SK-N-SH (cell line): ENCODE measurements at regions not wholly inside any gene's neighbourhood (a gene's known extent, or its start where the extent isn't known, plus 50 kb on each side); places are given as distances from the start of the nearest gene placed in this dataset.

Source experiments
- CTCF ChIA-PET: fragments of 300-600, 350-600 bp; formaldehyde crosslinking; extraction: SDS; loops from one replicate; lab custom pipeline; 2021; lab: Yijun Ruan, JAX
- POLR2A ChIA-PET: fragments of 350-600 bp; sonication (Branson Sonifier 250); formaldehyde crosslinking; extraction: SDS; loops from one replicate; lab custom pipeline; 2020; ENCODE audit warnings: antibody characterized with exemption, inconsistent platforms; lab: Yijun Ruan, JAX
- DNase-seq: peaks from one replicate; pipeline ENCODE4 v3.0.0; 2012
- H2AFZ ChIP-seq: fragments of 200-600 bp; sonication (generic); 2 replicates; pipeline ENCODE4 v1.8.1; 2016; ENCODE audit warnings: antibody characterized with exemption, mild to moderate bottlenecking, low read depth
- H3F3A ChIP-seq: fragments of 200-600 bp; sonication (generic); replicated peaks from 2 replicates; pipeline ENCODE3; 2016; ENCODE audit warnings: antibody characterized with exemption, mild to moderate bottlenecking; ENCODE audit not compliant: insufficient read depth
- H3K27ac ChIP-seq, 2 experiments: fragments of 200-500 bp in 1 of 2; fragments of 200-600 bp in 1 of 2; sonication (Bioruptor generic) in 1 of 2; sonication (generic), shearing (Covaris generic) in 1 of 2; 2 replicates each; pipeline versions ENCODE4 v1.5.1 to v1.6.1; 2014 to 2016; ENCODE audit warnings: low read depth in 2 of 2, inconsistent platforms in 1 of 2, low read length in 1 of 2, mild to moderate bottlenecking in 1 of 2, mixed read lengths in 1 of 2
- H3K27me3 ChIP-seq: fragments of 200-600 bp; sonication (generic), shearing (Covaris generic); 2 replicates; pipeline ENCODE4 v1.6.1; 2016; ENCODE audit warnings: mixed run types; ENCODE audit not compliant: insufficient read depth
- H3K36me3 ChIP-seq, 2 experiments: fragments of 200-500 bp in 1 of 2; fragments of 200-600 bp in 1 of 2; sonication (Bioruptor generic) in 1 of 2; sonication (generic) in 1 of 2; replicated peaks in 1 of 2; 2 replicates each; pipeline versions ENCODE3 to v1.5.1; 2014 to 2016; ENCODE audit warnings: low read length in 1 of 2, mild to moderate bottlenecking in 1 of 2; ENCODE audit not compliant: insufficient read depth in 2 of 2, control insufficient read depth in 1 of 2
- H3K4me1 ChIP-seq, 2 experiments: fragments of 200-500 bp in 1 of 2; fragments of 200-600 bp in 1 of 2; sonication (Bioruptor generic) in 1 of 2; sonication (generic), shearing (Covaris generic) in 1 of 2; 2 replicates each; pipeline versions ENCODE4 v1.5.1 to v1.6.1; 2014 to 2016; ENCODE audit warnings: low read depth in 1 of 2, low read length in 1 of 2, mixed run types in 1 of 2; ENCODE audit not compliant: insufficient read depth in 2 of 2, control insufficient read depth in 1 of 2
- H3K4me2 ChIP-seq: fragments of 200-600 bp; sonication (generic), shearing (Covaris generic); 2 replicates; pipeline ENCODE4 v1.6.1; 2017; ENCODE audit warnings: mixed run types
- H3K4me3 ChIP-seq, 2 experiments: fragments of 200-500 bp in 1 of 2; fragments of 200-600 bp in 1 of 2; sonication (Bioruptor generic) in 1 of 2; sonication (generic), shearing (Covaris generic) in 1 of 2; 2 replicates each; pipeline versions ENCODE4 v1.5.1 to v1.8.1; 2014 to 2016; ENCODE audit warnings: low read depth in 2 of 2, inconsistent platforms in 1 of 2, low read length in 1 of 2, mild to moderate bottlenecking in 1 of 2, mixed read lengths in 1 of 2, moderate library complexity in 1 of 2
- H3K79me2 ChIP-seq: fragments of 200-600 bp; sonication (generic); 2 replicates; pipeline ENCODE4 v1.8.1; 2017; ENCODE audit warnings: mild to moderate bottlenecking; ENCODE audit not compliant: insufficient read depth
- H3K9ac ChIP-seq: fragments of 200-600 bp; sonication (generic); 2 replicates; pipeline ENCODE4 v1.6.1; 2017; ENCODE audit warnings: mixed run types
- H3K9me2 ChIP-seq: fragments of 200-600 bp; sonication (generic); 2 replicates; pipeline ENCODE4 v1.6.1; 2017; ENCODE audit warnings: mixed run types
- H3K9me3 ChIP-seq: fragments of 200-600 bp; sonication (generic); 2 replicates; pipeline ENCODE4 v1.6.1; 2017; ENCODE audit warnings: mixed run types, mild to moderate bottlenecking, moderate library complexity
- H4K20me1 ChIP-seq: fragments of 200-600 bp; sonication (generic); 2 replicates; pipeline ENCODE4 v1.6.1; 2017; ENCODE audit warnings: mild to moderate bottlenecking, mixed run types; ENCODE audit not compliant: insufficient read depth
- ELF1 ChIP-seq: IDR thresholded peaks from 2 replicates; pipeline ENCODE4 v1.4.0; 2012
- EZH2phosphoT487 ChIP-seq: fragments of 200-600 bp; sonication (generic); IDR thresholded peaks from 2 replicates; pipeline ENCODE4 v1.6.1; 2017; ENCODE audit warnings: low read depth, mixed run types, mild to moderate bottlenecking, antibody characterized with exemption, moderate library complexity, borderline replicate concordance
- FOSL2 ChIP-seq: IDR thresholded peaks from 2 replicates; pipeline ENCODE4 v1.4.0; 2012; ENCODE audit warnings: low read depth, mild to moderate bottlenecking, moderate library complexity, borderline replicate concordance
- FOXM1 ChIP-seq: IDR thresholded peaks from 2 replicates; pipeline ENCODE4 v1.4.0; 2012; ENCODE audit warnings: low read depth, mild to moderate bottlenecking
- GABPA ChIP-seq: IDR thresholded peaks from 2 replicates; pipeline ENCODE4 v1.4.0; 2012; ENCODE audit warnings: low read depth, mild to moderate bottlenecking
- MXI1 ChIP-seq: IDR thresholded peaks from 2 replicates; pipeline ENCODE4 v1.6.1; 2012; ENCODE audit warnings: mild to moderate bottlenecking, low read depth, low read length, improper control_type of control experiment
- NRF1 ChIP-seq: IDR thresholded peaks from 2 replicates; pipeline ENCODE4 v1.6.1; 2012; ENCODE audit warnings: low read depth, mild to moderate bottlenecking, low read length
- POLR2AphosphoS5 ChIP-seq: IDR thresholded peaks from 2 replicates; pipeline ENCODE4 v1.6.1; 2012; ENCODE audit warnings: low read depth, low read length
- RXRA ChIP-seq: IDR thresholded peaks from 2 replicates; pipeline ENCODE4 v1.4.0; 2012; ENCODE audit warnings: low read depth, mild to moderate bottlenecking, borderline replicate concordance
- SIN3A ChIP-seq: IDR thresholded peaks from 2 replicates; pipeline ENCODE4 v1.6.1; 2012; ENCODE audit warnings: low read depth, mild to moderate bottlenecking, low read length, moderate library complexity, borderline replicate concordance
- SMC3 ChIP-seq: IDR thresholded peaks from 2 replicates; pipeline ENCODE4 v1.6.1; 2012; ENCODE audit warnings: low read depth, low read length, improper control_type of control experiment
- TAF1 ChIP-seq: IDR thresholded peaks from 2 replicates; pipeline ENCODE4 v1.6.1; 2012; ENCODE audit warnings: low read depth, mild to moderate bottlenecking, low read length, moderate library complexity, borderline replicate concordance
- WGBS: methylation state at CpG from one replicate; pipeline ENCODE4 v1.1.6; 2017; ENCODE audit warnings: low lambda C conversion rate; 5-methylcytosine and 5-hydroxymethylcytosine counted together
- TF ChIP-seq, protein P1 (sequence below): fragments of 200-600 bp; sonication (generic); IDR thresholded peaks from 2 replicates; pipeline ENCODE4 v1.6.1; 2017; ENCODE audit warnings: antibody characterized with exemption, mild to moderate bottlenecking, moderate library complexity
- TF ChIP-seq, protein P2 (sequence below): IDR thresholded peaks from 2 replicates; pipeline ENCODE4 v1.4.0; 2012; ENCODE audit warnings: low read depth, borderline replicate concordance
- TF ChIP-seq, protein P3 (sequence below): IDR thresholded peaks from 2 replicates; pipeline ENCODE4 v1.4.0; 2012; ENCODE audit warnings: low read depth
- TF ChIP-seq, protein P4 (sequence below): IDR thresholded peaks from 2 replicates; pipeline ENCODE4 v1.4.0; 2012; ENCODE audit warnings: low read depth, borderline replicate concordance
- TF ChIP-seq, protein P5 (sequence below): IDR thresholded peaks from 2 replicates; pipeline ENCODE4 v1.6.1; 2012; ENCODE audit warnings: mild to moderate bottlenecking, low read depth, low read length, moderate library complexity

DNA sequence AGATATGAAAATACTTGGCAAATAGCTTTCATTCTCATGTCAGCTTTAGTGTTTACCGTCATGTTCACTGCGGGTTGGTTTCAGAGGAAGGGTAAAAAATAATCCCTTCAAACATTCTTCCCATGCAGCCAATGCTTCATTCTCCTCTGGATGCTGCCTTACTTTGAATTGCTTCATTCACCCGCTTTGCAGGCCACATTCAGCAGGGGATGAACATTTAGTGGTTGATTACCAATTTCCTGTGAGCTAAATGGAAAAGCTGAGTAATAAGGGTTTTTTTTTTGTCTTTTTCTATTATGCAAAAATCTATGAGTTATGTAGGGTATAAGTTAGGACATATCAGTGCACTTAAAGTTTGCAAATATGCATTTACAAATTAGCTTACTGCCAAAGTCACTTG is 96.3 kb upstream of the MEF2C start:
- Histone ChIP-seq H3K9ac (no peak overlapping the region), H3K36me3 (no peaks in the 10 kb centered on the region), H3K4me2 (no peak overlapping the region), H3K79me2 (no peaks in the 10 kb centered on the region), H4K20me1 (no peaks in the 10 kb centered on the region), H3K9me3 (no peaks in the 10 kb centered on the region), H2AFZ (no peak overlapping the region), H3F3A (no peaks in the 10 kb centered on the region), H3K4me1 (peaks cover 0 to 3% of the 10 kb centered on the region in 2 experiments; a peak in 1 of 4 replicates), H3K27ac (no peak overlapping the region), H3K4me3 (no peak overlapping the region), H3K9me2 (no peaks in the 10 kb centered on the region), H3K27me3 (no peaks in the 10 kb centered on the region)
- DNase-seq = no peak
- TF ChIP-seq, protein P1, sequence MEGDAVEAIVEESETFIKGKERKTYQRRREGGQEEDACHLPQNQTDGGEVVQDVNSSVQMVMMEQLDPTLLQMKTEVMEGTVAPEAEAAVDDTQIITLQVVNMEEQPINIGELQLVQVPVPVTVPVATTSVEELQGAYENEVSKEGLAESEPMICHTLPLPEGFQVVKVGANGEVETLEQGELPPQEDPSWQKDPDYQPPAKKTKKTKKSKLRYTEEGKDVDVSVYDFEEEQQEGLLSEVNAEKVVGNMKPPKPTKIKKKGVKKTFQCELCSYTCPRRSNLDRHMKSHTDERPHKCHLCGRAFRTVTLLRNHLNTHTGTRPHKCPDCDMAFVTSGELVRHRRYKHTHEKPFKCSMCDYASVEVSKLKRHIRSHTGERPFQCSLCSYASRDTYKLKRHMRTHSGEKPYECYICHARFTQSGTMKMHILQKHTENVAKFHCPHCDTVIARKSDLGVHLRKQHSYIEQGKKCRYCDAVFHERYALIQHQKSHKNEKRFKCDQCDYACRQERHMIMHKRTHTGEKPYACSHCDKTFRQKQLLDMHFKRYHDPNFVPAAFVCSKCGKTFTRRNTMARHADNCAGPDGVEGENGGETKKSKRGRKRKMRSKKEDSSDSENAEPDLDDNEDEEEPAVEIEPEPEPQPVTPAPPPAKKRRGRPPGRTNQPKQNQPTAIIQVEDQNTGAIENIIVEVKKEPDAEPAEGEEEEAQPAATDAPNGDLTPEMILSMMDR = no peak
- TF ChIP-seq ELF1 = no peak
- no peak for TF ChIP-seq FOSL2
- no peak for TF ChIP-seq EZH2phosphoT487
- no peak for TF ChIP-seq SMC3
- no peak for TF ChIP-seq TAF1
- TF ChIP-seq RXRA = no peak
- TF ChIP-seq, protein P2, sequence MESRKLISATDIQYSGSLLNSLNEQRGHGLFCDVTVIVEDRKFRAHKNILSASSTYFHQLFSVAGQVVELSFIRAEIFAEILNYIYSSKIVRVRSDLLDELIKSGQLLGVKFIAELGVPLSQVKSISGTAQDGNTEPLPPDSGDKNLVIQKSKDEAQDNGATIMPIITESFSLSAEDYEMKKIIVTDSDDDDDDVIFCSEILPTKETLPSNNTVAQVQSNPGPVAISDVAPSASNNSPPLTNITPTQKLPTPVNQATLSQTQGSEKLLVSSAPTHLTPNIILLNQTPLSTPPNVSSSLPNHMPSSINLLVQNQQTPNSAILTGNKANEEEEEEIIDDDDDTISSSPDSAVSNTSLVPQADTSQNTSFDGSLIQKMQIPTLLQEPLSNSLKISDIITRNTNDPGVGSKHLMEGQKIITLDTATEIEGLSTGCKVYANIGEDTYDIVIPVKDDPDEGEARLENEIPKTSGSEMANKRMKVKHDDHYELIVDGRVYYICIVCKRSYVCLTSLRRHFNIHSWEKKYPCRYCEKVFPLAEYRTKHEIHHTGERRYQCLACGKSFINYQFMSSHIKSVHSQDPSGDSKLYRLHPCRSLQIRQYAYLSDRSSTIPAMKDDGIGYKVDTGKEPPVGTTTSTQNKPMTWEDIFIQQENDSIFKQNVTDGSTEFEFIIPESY = no peak
- TF ChIP-seq, protein P3, sequence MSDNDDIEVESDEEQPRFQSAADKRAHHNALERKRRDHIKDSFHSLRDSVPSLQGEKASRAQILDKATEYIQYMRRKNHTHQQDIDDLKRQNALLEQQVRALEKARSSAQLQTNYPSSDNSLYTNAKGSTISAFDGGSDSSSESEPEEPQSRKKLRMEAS = no peak
- TF ChIP-seq MXI1 = no peak
- no peak for TF ChIP-seq SIN3A
- TF ChIP-seq POLR2AphosphoS5 = no peak
- TF ChIP-seq, protein P4, sequence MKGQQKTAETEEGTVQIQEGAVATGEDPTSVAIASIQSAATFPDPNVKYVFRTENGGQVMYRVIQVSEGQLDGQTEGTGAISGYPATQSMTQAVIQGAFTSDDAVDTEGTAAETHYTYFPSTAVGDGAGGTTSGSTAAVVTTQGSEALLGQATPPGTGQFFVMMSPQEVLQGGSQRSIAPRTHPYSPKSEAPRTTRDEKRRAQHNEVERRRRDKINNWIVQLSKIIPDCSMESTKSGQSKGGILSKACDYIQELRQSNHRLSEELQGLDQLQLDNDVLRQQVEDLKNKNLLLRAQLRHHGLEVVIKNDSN = no peak
- TF ChIP-seq GABPA = no peak
- no peak for TF ChIP-seq FOXM1
- TF ChIP-seq, protein P5, sequence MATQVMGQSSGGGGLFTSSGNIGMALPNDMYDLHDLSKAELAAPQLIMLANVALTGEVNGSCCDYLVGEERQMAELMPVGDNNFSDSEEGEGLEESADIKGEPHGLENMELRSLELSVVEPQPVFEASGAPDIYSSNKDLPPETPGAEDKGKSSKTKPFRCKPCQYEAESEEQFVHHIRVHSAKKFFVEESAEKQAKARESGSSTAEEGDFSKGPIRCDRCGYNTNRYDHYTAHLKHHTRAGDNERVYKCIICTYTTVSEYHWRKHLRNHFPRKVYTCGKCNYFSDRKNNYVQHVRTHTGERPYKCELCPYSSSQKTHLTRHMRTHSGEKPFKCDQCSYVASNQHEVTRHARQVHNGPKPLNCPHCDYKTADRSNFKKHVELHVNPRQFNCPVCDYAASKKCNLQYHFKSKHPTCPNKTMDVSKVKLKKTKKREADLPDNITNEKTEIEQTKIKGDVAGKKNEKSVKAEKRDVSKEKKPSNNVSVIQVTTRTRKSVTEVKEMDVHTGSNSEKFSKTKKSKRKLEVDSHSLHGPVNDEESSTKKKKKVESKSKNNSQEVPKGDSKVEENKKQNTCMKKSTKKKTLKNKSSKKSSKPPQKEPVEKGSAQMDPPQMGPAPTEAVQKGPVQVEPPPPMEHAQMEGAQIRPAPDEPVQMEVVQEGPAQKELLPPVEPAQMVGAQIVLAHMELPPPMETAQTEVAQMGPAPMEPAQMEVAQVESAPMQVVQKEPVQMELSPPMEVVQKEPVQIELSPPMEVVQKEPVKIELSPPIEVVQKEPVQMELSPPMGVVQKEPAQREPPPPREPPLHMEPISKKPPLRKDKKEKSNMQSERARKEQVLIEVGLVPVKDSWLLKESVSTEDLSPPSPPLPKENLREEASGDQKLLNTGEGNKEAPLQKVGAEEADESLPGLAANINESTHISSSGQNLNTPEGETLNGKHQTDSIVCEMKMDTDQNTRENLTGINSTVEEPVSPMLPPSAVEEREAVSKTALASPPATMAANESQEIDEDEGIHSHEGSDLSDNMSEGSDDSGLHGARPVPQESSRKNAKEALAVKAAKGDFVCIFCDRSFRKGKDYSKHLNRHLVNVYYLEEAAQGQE = no peak
- no peak for TF ChIP-seq NRF1
- WGBS = 60% methylated on average over 3 of the region's 3 CpGs
- ChIA-PET CTCF (no interaction called here), POLR2A (no interaction called here)
